PC-3 (cell line): ENCODE measurements at regions not wholly inside any gene's neighbourhood (a gene's known extent, or its start where the extent isn't known, plus 50 kb on each side); places are given as distances from the start of the nearest gene placed in this dataset.

ENCODE experiments used
- ATAC-seq: fragments of 200-7000 bp; cut with Tn5 transposase; 2 replicates; pipeline ENCODE4 v1.9.1; 2020; ENCODE audit warnings: mild to moderate bottlenecking, moderate library complexity
- BruUV-seq: library from RNA; stranded (reverse); fragments of 400-500 nt; replicated peaks from 2 replicates; lab custom pipeline; 2021; lab: Mats Ljungman, UMichigan
- CTCF ChIA-PET: fragments of 300-600 bp; sonication (Branson Sonifier 250); formaldehyde crosslinking; loops from one replicate; lab custom pipeline; 2022; ENCODE audit warnings: antibody characterized with exemption; lab: Charles Lee
- POLR2A ChIA-PET: fragments of 300-600 bp; sonication (Branson Sonifier 250); formaldehyde crosslinking; loops from one replicate; lab custom pipeline; 2022; ENCODE audit warnings: antibody characterized with exemption; ENCODE audit not compliant: unreplicated experiment; lab: Charles Lee
- DNase-seq: peaks from one replicate; pipeline ENCODE4 v3.0.0-alpha.2; 2015
- H2AFZ ChIP-seq: fragments of 300-600 bp; sonication (generic); 2 replicates; pipeline ENCODE4 v1.6.0; 2016; ENCODE audit warnings: antibody characterized with exemption, low read length
- H3F3A ChIP-seq: fragments of 300-600 bp; sonication (generic); one replicate; pipeline ENCODE4 v1.6.0; 2017; ENCODE audit warnings: antibody characterized with exemption, low read length, control low read depth, mild to moderate bottlenecking; ENCODE audit not compliant: unreplicated experiment
- H3K27ac ChIP-seq: fragments of 300-600 bp; sonication (generic); 2 replicates; pipeline ENCODE4 v1.5.1; 2016; ENCODE audit warnings: mild to moderate bottlenecking, low read length
- H3K27me3 ChIP-seq: fragments of 300-600 bp; sonication (generic); 2 replicates; pipeline ENCODE4 v1.6.1; 2016; ENCODE audit warnings: low read length, mixed read lengths
- H3K36me3 ChIP-seq: fragments of 300-600 bp; sonication (generic); 2 replicates; pipeline ENCODE4 v1.6.1; 2016; ENCODE audit warnings: low read depth, mixed run types, low read length, mixed read lengths
- H3K4me1 ChIP-seq: fragments of 300-600 bp; sonication (generic); 2 replicates; pipeline ENCODE4 v1.5.1; 2016; ENCODE audit warnings: low read length; ENCODE audit not compliant: insufficient read depth
- H3K4me2 ChIP-seq: fragments of 300-600 bp; sonication (generic); 2 replicates; pipeline ENCODE4 v1.6.0; 2016; ENCODE audit warnings: low read length
- H3K4me3 ChIP-seq: fragments of 300-600 bp; sonication (generic); 2 replicates; pipeline ENCODE4 v1.5.1; 2016; ENCODE audit warnings: mild to moderate bottlenecking, low read length, mixed read lengths
- H3K79me2 ChIP-seq: fragments of 300-600 bp; sonication (generic); 2 replicates; pipeline ENCODE4 v1.6.1; 2017; ENCODE audit warnings: low read length, mixed read lengths
- H3K9ac ChIP-seq: fragments of 300-600 bp; sonication (generic); 2 replicates; pipeline ENCODE4 v1.6.0; 2016; ENCODE audit warnings: mild to moderate bottlenecking, low read length
- H3K9me2 ChIP-seq: fragments of 300-600 bp; sonication (generic); replicated peaks from 2 replicates; pipeline ENCODE4 v1.6.1; 2016; ENCODE audit warnings: mixed run types, low read length, mixed read lengths
- H3K9me3 ChIP-seq: fragments of 300-600 bp; sonication (generic); 2 replicates; pipeline ENCODE4 v1.6.1; 2016; ENCODE audit warnings: low read length, mixed read lengths
- H4K20me1 ChIP-seq: fragments of 300-600 bp; sonication (generic); 2 replicates; pipeline ENCODE4 v1.6.1; 2016; ENCODE audit warnings: low read length, mixed read lengths
- CTCF ChIP-seq: fragments of 300-600 bp; sonication (generic); conservative IDR thresholded peaks from 2 replicates; pipeline ENCODE4 v1.5.1; 2017; ENCODE audit warnings: antibody characterized with exemption, low read depth, mild to moderate bottlenecking, low read length
- EZH2 ChIP-seq: fragments of 300-600 bp; sonication (generic); IDR thresholded peaks from one replicate; pipeline ENCODE4 v1.6.1; 2017; ENCODE audit warnings: antibody characterized with exemption, mild to moderate bottlenecking, low read length; ENCODE audit not compliant: unreplicated experiment
- EZH2phosphoT487 ChIP-seq: fragments of 300-600 bp; sonication (generic); IDR thresholded peaks from 2 replicates; pipeline ENCODE4 v1.6.1; 2018; ENCODE audit warnings: mild to moderate bottlenecking, antibody characterized with exemption, low read length, borderline replicate concordance
- intact Hi-C: fragments of 100-400 bp; cut with micrococcal nuclease; formaldehyde crosslinking; loops from 2 replicates; pipeline ENCODE4 v1.9.0; 2023

GRCh38 chr5:68093455-68094159, 121.9 kb upstream of the PIK3R1 start:
- DNase-seq, result no peak
- no peaks in the 10 kb centered on the region for H3K36me3 ChIP-seq
- CTCF ChIA-PET, result no interaction called here

GRCh38 chr5:68088302-68088701, 127.3 kb upstream of the PIK3R1 start:
- intact Hi-C loops, result no loop called here
- no peak overlapping the region for H3K27ac ChIP-seq
- POLR2A ChIA-PET, result no interaction called here
- no TSS peak for BruUV-seq
- no peaks in the 10 kb centered on the region for H3K79me2 ChIP-seq
- H3K4me2 ChIP-seq, result no peak overlapping the region
- no peak for TF ChIP-seq CTCF
- TF ChIP-seq EZH2phosphoT487, result no peak
- TF ChIP-seq EZH2, result no peak
- no peaks in the 10 kb centered on the region for H3K27me3 ChIP-seq
- ATAC-seq (no peak), DNase-seq (no peak)
- H3K9me3 ChIP-seq, result no peaks in the 10 kb centered on the region
- no peaks in the 10 kb centered on the region for H4K20me1 ChIP-seq
- H3K4me1 ChIP-seq, result no peaks in the 10 kb centered on the region
- H2AFZ ChIP-seq, result no peak overlapping the region
- no peaks in the 10 kb centered on the region for H3F3A ChIP-seq
- H3K4me3 ChIP-seq, result no peak overlapping the region
- no peak overlapping the region for H3K9ac ChIP-seq
- CTCF ChIA-PET, result no interaction called here
- H3K36me3 ChIP-seq, result no peaks in the 10 kb centered on the region
- H3K9me2 ChIP-seq, result no peaks in the 10 kb centered on the region

More at GRCh38 chr5:68093455-68094159, 121.9 kb upstream of the PIK3R1 start:
- no peak overlapping the region for H2AFZ ChIP-seq
- no peak for ATAC-seq
- no peaks in the 10 kb centered on the region for H3F3A ChIP-seq
- H3K27me3 ChIP-seq, result no peaks in the 10 kb centered on the region
- no peaks in the 10 kb centered on the region for H3K4me1 ChIP-seq
- BruUV-seq, result no TSS peak
- no peak overlapping the region for H3K27ac ChIP-seq
- no peaks in the 10 kb centered on the region for H3K9me2 ChIP-seq
- H4K20me1 ChIP-seq, result no peaks in the 10 kb centered on the region
- H3K9me3 ChIP-seq, result no peaks in the 10 kb centered on the region
- no peak overlapping the region for H3K4me3 ChIP-seq
- TF ChIP-seq EZH2phosphoT487, result no peak
- no peak for TF ChIP-seq CTCF
- no peak for TF ChIP-seq EZH2
- H3K79me2 ChIP-seq, result no peaks in the 10 kb centered on the region
- no peak overlapping the region for H3K4me2 ChIP-seq
- POLR2A ChIA-PET, result no interaction called here
- intact Hi-C loops, result no loop called here
- no peak overlapping the region for H3K9ac ChIP-seq

- BruUV-seq, result no TSS peak
These were observed 127.7 kb upstream of the PIK3R1 start for GRCh38 chr5:68087866-68088265.

More at GRCh38 chr5:68087866-68088265, 127.7 kb upstream of the PIK3R1 start:
- DNase-seq (no peak), ATAC-seq (no peak)
- no peak overlapping the region for H3K4me2 ChIP-seq
- no peak overlapping the region for H3K9ac ChIP-seq
- intact Hi-C loops, result no loop called here
- no peaks in the 10 kb centered on the region for H4K20me1 ChIP-seq
- ChIA-PET POLR2A (no interaction called here), CTCF (no interaction called here)
- H3K9me2 ChIP-seq, result no peaks in the 10 kb centered on the region
- H3K36me3 ChIP-seq, result no peaks in the 10 kb centered on the region
- no peaks in the 10 kb centered on the region for H3K27me3 ChIP-seq
- no peaks in the 10 kb centered on the region for H3K4me1 ChIP-seq
- H3K27ac ChIP-seq, result no peak overlapping the region
- H3K4me3 ChIP-seq, result no peak overlapping the region
- H3K9me3 ChIP-seq, result no peaks in the 10 kb centered on the region
- H3F3A ChIP-seq, result no peaks in the 10 kb centered on the region
- H2AFZ ChIP-seq, result no peak overlapping the region
- H3K79me2 ChIP-seq, result no peaks in the 10 kb centered on the region
- TF ChIP-seq CTCF (no peak), EZH2phosphoT487 (no peak), EZH2 (no peak)
